GM23338 (cell line): ENCODE measurements at regions not wholly inside any gene's neighbourhood (a gene's known extent, or its start where the extent isn't known, plus 50 kb on each side); places are given as distances from the start of the nearest gene placed in this dataset.

Experiments used
- ATAC-seq: fragments of 200-7000 bp; cut with Tn5 transposase; 3 replicates; pipeline ENCODE4 v1.9.1; 2020
- DNase-seq: peaks from one replicate; pipeline ENCODE4 v3.0.0-alpha.2; 2015; ENCODE audit warnings: low spot score
- H2AFZ ChIP-seq: fragments of 200-600 bp; sonication (generic); 2 replicates; pipeline ENCODE4 v1.8.0; 2016; ENCODE audit warnings: antibody characterized with exemption, mild to moderate bottlenecking, moderate library complexity
- H3F3A ChIP-seq: fragments of 200-600 bp; sonication (generic); replicated peaks from 2 replicates; pipeline ENCODE4 v1.8.0; 2017; ENCODE audit warnings: antibody characterized with exemption, mixed run types, low read depth
- H3K27ac ChIP-seq: fragments of 200-600 bp; sonication (generic); 2 replicates; pipeline ENCODE4 v1.6.1; 2016; ENCODE audit warnings: low read depth
- H3K27me3 ChIP-seq: fragments of 200-600 bp; sonication (generic); 2 replicates; pipeline ENCODE4 v1.8.0; 2016; ENCODE audit warnings: mild to moderate bottlenecking, mixed run types, moderate library complexity; ENCODE audit not compliant: insufficient read depth
- H3K36me3 ChIP-seq: fragments of 200-600 bp; sonication (generic); 2 replicates; pipeline ENCODE4 v1.8.0; 2016; ENCODE audit warnings: mild to moderate bottlenecking; ENCODE audit not compliant: insufficient read depth
- H3K4me1 ChIP-seq: fragments of 200-600 bp; sonication (generic); 2 replicates; pipeline ENCODE4 v1.8.0; 2016; ENCODE audit warnings: mild to moderate bottlenecking, moderate library complexity; ENCODE audit not compliant: insufficient read depth
- H3K4me2 ChIP-seq: fragments of 200-600 bp; sonication (generic); 2 replicates; pipeline ENCODE4 v1.7.1; 2017; ENCODE audit warnings: mixed run types
- H3K4me3 ChIP-seq: fragments of 200-600 bp; sonication (generic); 2 replicates; pipeline ENCODE4 v1.6.1; 2016; ENCODE audit warnings: mixed run types
- H3K79me2 ChIP-seq: fragments of 200-600 bp; sonication (generic); replicated peaks from 2 replicates; pipeline ENCODE4 v1.8.0; 2017; ENCODE audit warnings: mild to moderate bottlenecking; ENCODE audit not compliant: insufficient read depth
- H3K9me2 ChIP-seq: fragments of 200-600 bp; sonication (generic); 2 replicates; pipeline ENCODE4 v1.8.0; 2017; ENCODE audit not compliant: insufficient read depth
- H4K20me1 ChIP-seq: fragments of 200-600 bp; sonication (generic); replicated peaks from 2 replicates; pipeline ENCODE4 v1.8.0; 2017; ENCODE audit warnings: mild to moderate bottlenecking; ENCODE audit not compliant: insufficient read depth
- H3K27ac Mint-ChIP-seq: 2 replicates; pipeline ENCODE4 v1.8.0; 2020; ENCODE audit warnings: inconsistent platforms, mild to moderate bottlenecking, moderate library complexity, mixed read lengths
- H3K27me3 Mint-ChIP-seq: 3 replicates; pipeline ENCODE4 v1.8.0; 2022; ENCODE audit warnings: low read depth, mild to moderate bottlenecking, moderate library complexity, mixed read lengths, inconsistent platforms; ENCODE audit not compliant: insufficient read depth, poor library complexity
- H3K36me3 Mint-ChIP-seq: 3 replicates; pipeline ENCODE4 v1.8.0; 2021; ENCODE audit warnings: low read depth, mild to moderate bottlenecking, inconsistent platforms, moderate library complexity, mixed read lengths
- H3K4me1 Mint-ChIP-seq: 3 replicates; pipeline ENCODE4 v1.8.0; 2020; ENCODE audit warnings: mild to moderate bottlenecking, inconsistent platforms, mixed read lengths
- H3K4me3 Mint-ChIP-seq: 3 replicates; pipeline ENCODE4 v1.8.0; 2021; ENCODE audit warnings: moderate library complexity, mild to moderate bottlenecking, inconsistent platforms, mixed read lengths
- H3K9me3 Mint-ChIP-seq: 3 replicates; pipeline ENCODE4 v1.8.0; 2020; ENCODE audit warnings: moderate library complexity, mild to moderate bottlenecking, inconsistent platforms, mixed read lengths
- CREB1 ChIP-seq: fragments of 250-450 bp; sonication (Bioruptor Pico); IDR thresholded peaks from 2 replicates; pipeline ENCODE4 v1.5.0; 2020; ENCODE audit warnings: low read depth, mild to moderate bottlenecking, moderate library complexity
- CTCF ChIP-seq, 2 experiments: fragments of 200-600 bp in 1 of 2; sonication (generic) in 1 of 2; conservative IDR thresholded peaks; 2 replicates each; pipeline versions ENCODE4 v1.5.1 to v1.6.1; 2016 to 2017; ENCODE audit warnings: antibody characterized with exemption in 2 of 2, low read depth in 2 of 2, mild to moderate bottlenecking in 2 of 2, moderate library complexity in 1 of 2
- EZH2phosphoT487 ChIP-seq: fragments of 200-600 bp; sonication (generic); IDR thresholded peaks from one replicate; pipeline ENCODE4 v1.8.1; 2018; ENCODE audit warnings: antibody characterized with exemption; ENCODE audit not compliant: unreplicated experiment
- JUNB ChIP-seq: IDR thresholded peaks from one replicate; pipeline ENCODE4 v1.6.1; 2016; ENCODE audit warnings: antibody characterized with exemption; ENCODE audit not compliant: unreplicated experiment
- NANOG ChIP-seq: IDR thresholded peaks from 2 replicates; pipeline ENCODE4 v1.6.1; 2016; ENCODE audit warnings: antibody characterized with exemption, borderline replicate concordance
- POLR2AphosphoS5 ChIP-seq: IDR thresholded peaks from 2 replicates; pipeline ENCODE4 v1.6.1; 2016; ENCODE audit warnings: antibody characterized with exemption, low read depth
- REST ChIP-seq: IDR thresholded peaks from one replicate; pipeline ENCODE4 v1.6.1; 2018; ENCODE audit warnings: antibody characterized with exemption; ENCODE audit not compliant: unreplicated experiment
- ZNF114 ChIP-seq: fragments of 250-450 bp; sonication (Bioruptor Pico); IDR thresholded peaks from 2 replicates; pipeline ENCODE4 v1.5.0; 2020; ENCODE audit warnings: mild to moderate bottlenecking, moderate library complexity
- ZNF331 ChIP-seq: fragments of 250-450 bp; sonication (Bioruptor Pico); IDR thresholded peaks from 2 replicates; pipeline ENCODE4 v1.5.0; 2020; ENCODE audit warnings: low read depth, mild to moderate bottlenecking, moderate library complexity
- ZNF462 ChIP-seq: fragments of 250-450 bp; sonication (Bioruptor Pico); IDR thresholded peaks from 2 replicates; pipeline ENCODE4 v1.5.0; 2020; ENCODE audit warnings: mild to moderate bottlenecking, moderate library complexity

GRCh38 chr4:149160370-149160769, 655.3 kb downstream of the IQCM start:
- Histone ChIP-seq H3F3A (no peaks in the 10 kb centered on the region), H3K9me2 (peaks cover 3% of the 10 kb centered on the region; the same call in 1 of the 2 replicates), H3K27ac (no peak overlapping the region), H2AFZ (no peak overlapping the region), H3K4me3 (no peak overlapping the region), H4K20me1 (no peaks in the 10 kb centered on the region), H3K4me1 (peaks cover 13% of the 10 kb centered on the region; the same call in 1 of the 2 replicates), H3K4me2 (no peak overlapping the region), H3K79me2 (no peaks in the 10 kb centered on the region), H3K36me3 (no peaks in the 10 kb centered on the region), H3K27me3 (no peaks in the 10 kb centered on the region)
- Mint-ChIP-seq H3K27ac (no peak overlapping the region), H3K36me3 (no peaks in the 10 kb centered on the region), H3K4me1 (peaks cover 19% of the 10 kb centered on the region), H3K27me3 (no peaks in the 10 kb centered on the region), H3K9me3 (no peaks in the 10 kb centered on the region), H3K4me3 (no peak overlapping the region)
- DNase-seq, result no peak
- no peak for ATAC-seq
- TF ChIP-seq CTCF (conservative IDR thresholded peaks at IDR 0.05; ENCODE audit: low read depth in 2 of 2) (no peak), JUNB (no peak), ZNF114 (CRISPR knock-in tag) (no peak), REST (no peak), EZH2phosphoT487 (no peak), CREB1 (no peak), ZNF331 (CRISPR knock-in tag) (no peak)

- Histone ChIP-seq H3K4me2 (no peak overlapping the region), H3K9me2 (peaks cover 7% of the 10 kb centered on the region; the same call in 1 of the 2 replicates), H3K4me1 (peaks cover 2% of the 10 kb centered on the region; the same call in 1 of the 2 replicates), H2AFZ (peak overlapping the region; percentile 81; the same call in 1 of the 2 replicates), H3F3A (no peaks in the 10 kb centered on the region), H3K79me2 (no peaks in the 10 kb centered on the region), H3K27me3 (no peaks in the 10 kb centered on the region), H3K4me3 (no peak overlapping the region), H3K27ac (no peak overlapping the region), H4K20me1 (no peaks in the 10 kb centered on the region), H3K36me3 (no peaks in the 10 kb centered on the region)
- no peaks in the 10 kb centered on the region for H3K36me3 Mint-ChIP-seq
- H3K27ac Mint-ChIP-seq, result no peak overlapping the region
- no peak for ATAC-seq
- no peak for DNase-seq
- no peak overlapping the region for H3K4me3 Mint-ChIP-seq
- peaks cover 6% of the 10 kb centered on the region; the same call in 2 of the 3 replicates for H3K4me1 Mint-ChIP-seq
- H3K27me3 Mint-ChIP-seq, result no peaks in the 10 kb centered on the region
- H3K9me3 Mint-ChIP-seq, result no peaks in the 10 kb centered on the region
- TF ChIP-seq ZNF114 (CRISPR knock-in tag) (no peak), CREB1 (no peak), NANOG (no peak), ZNF462 (no peak), JUNB (no peak), ZNF331 (CRISPR knock-in tag) (no peak), EZH2phosphoT487 (no peak), POLR2AphosphoS5 (no peak)
Measured at GRCh38 chr4:149158817-149159216, 656.8 kb downstream of the IQCM start.
